Muscle layer of duodenum (tissue), 2 donors: ENCODE measurements at regions not wholly inside any gene's neighbourhood (a gene's known extent, or its start where the extent isn't known, plus 50 kb on each side); places are given as distances from the start of the nearest gene placed in this dataset.

Experiments
- H3K27ac ChIP-seq: one replicate; pipeline ENCODE4 v1.7.0; 2013; ENCODE audit warnings: mild to moderate bottlenecking, low read length
- H3K27me3 ChIP-seq: one replicate; pipeline ENCODE4 v1.7.0; 2013; ENCODE audit warnings: low read depth, mild to moderate bottlenecking, control low read depth, low read length
- H3K36me3 ChIP-seq, 2 donors: one replicate each; pipeline ENCODE4 v1.7.0; 2013; ENCODE audit warnings: low read length in 2 of 2, control low read depth in 1 of 2, mild to moderate bottlenecking in 1 of 2; ENCODE audit not compliant: insufficient read depth in 2 of 2, control insufficient read depth in 1 of 2
- H3K4me1 ChIP-seq, 2 donors: one replicate each; pipeline ENCODE4 v1.7.0; 2013; ENCODE audit warnings: low read length in 2 of 2, mild to moderate bottlenecking in 2 of 2, control low read depth in 1 of 2, moderate library complexity in 1 of 2; ENCODE audit not compliant: insufficient read depth in 2 of 2, control insufficient read depth in 1 of 2
- H3K4me3 ChIP-seq, 2 donors: one replicate each; pipeline ENCODE4 v1.7.0; 2013; ENCODE audit warnings: low read length in 2 of 2, low read depth in 1 of 2, mild to moderate bottlenecking in 1 of 2
- H3K9me3 ChIP-seq, 2 donors: one replicate each; pipeline ENCODE4 v1.7.0; 2013; ENCODE audit warnings: low read length in 2 of 2, control low read depth in 1 of 2, mild to moderate bottlenecking in 1 of 2; ENCODE audit not compliant: control insufficient read depth in 1 of 2
- donor health status: healthy.

DNA sequence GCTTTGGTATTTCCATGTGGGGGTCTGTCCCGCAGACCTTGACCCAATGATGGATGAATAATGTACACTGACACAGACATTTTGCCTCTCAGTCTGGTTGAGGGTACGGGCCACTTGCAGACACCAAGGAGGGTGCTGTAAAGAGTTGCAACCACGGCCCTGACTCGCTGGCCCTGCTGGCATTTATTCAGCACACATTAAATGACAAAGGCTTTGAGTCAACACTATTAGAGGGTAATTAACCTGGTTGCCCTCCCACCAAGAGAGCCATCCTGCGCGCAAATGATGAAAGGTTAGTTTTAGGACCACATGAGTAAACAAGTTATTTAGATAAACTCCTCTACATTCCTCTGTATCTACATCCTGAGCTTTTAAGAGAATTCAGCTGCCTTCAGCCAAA lies 308.9 kb upstream of the MMS22L start:
- Histone ChIP-seq H3K9me3 (no peaks in the 10 kb centered on the region), H3K4me1 (no peaks in the 10 kb centered on the region), H3K27ac (no peak overlapping the region)

DNA sequence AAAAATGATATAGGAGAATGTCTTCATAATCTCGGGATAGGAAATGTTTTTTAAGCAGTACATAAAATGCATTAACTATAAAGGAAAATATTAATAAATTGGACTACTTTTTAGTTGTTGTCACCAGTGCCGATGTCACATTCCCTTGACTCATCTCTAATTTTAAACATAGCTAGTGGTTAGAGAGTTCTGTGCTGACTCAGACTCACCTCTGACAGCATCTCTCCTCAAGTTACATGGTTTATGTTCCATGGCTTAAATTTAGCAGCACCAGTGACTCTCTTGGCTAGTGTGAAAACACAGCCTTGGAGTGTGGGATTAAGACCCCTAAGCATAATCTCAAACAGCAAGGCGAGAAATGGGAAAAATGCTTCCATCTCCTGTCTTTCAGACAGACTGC lies 311.8 kb upstream of the MMS22L start:
- H3K4me3 ChIP-seq: no peak overlapping the region
- H3K27me3 ChIP-seq: no peaks in the 10 kb centered on the region
- H3K4me1 ChIP-seq: no peaks in the 10 kb centered on the region
- H3K27ac ChIP-seq: no peak overlapping the region
- H3K9me3 ChIP-seq: no peaks in the 10 kb centered on the region
- H3K36me3 ChIP-seq: no peaks in the 10 kb centered on the region

More for the DNA sequence above, 308.9 kb upstream of the MMS22L start:
- Histone ChIP-seq H3K4me3 (no peak overlapping the region), H3K36me3 (no peaks in the 10 kb centered on the region), H3K27me3 (no peaks in the 10 kb centered on the region)

DNA sequence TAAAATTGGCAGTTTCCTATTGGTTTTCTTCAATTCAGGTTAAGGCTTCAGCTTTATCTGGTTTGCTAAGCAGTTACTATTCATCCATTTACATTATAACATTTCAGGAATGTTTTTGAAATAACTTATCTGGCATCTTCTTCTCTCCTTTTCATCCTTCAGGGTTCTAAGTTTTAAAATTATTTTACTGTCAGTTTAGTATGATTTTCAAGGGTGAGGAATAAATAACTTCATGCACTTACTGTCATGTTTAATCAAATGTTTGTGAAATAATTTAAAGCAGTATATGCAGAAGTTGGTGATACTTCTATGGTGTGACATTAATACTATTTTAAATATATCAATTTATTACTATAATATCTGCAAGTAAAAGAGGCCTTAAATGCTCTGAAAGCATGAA lies 338.1 kb upstream of the MMS22L start:
- Histone ChIP-seq H3K9me3 (no peaks in the 10 kb centered on the region), H3K36me3 (no peaks in the 10 kb centered on the region), H3K4me1 (no peaks in the 10 kb centered on the region), H3K27ac (no peak overlapping the region), H3K27me3 (no peaks in the 10 kb centered on the region), H3K4me3 (no peak overlapping the region)

DNA sequence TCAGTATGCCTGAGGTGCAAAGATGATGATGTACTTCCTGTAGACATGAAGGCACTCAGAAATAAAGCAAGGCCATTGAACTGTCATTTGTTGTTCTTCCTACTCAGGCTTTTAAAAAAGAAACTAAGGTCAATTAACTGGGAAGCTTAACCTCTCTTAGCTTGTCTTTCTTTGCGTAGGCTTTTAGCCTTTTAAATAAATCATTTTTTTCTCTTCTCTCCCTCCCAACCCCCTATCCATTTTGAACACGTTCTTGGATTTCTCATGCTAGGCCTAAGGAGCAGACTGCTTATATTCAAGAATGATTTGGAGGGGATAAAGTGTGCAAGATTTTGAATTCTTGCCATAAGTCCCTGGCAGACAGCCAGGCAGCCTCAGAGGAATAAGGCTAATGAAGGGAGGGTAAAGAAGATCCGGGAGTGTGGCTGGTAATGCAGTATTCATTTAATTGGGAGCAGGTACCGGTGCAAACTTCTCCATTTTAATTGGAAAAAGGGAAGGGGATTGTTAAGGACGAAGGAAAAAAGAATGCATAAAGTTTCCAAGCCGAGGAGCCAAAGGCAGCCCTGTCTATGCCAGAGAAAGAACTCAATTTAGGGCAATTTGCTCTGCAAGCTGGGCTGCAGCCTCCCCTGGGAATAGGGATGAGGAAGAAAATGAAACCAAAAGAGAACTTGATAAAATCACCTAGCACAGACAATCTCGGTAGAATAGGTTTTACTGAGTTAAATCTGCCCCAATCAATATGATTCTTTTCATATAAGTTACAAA lies 343.8 kb upstream of the MMS22L start:
- H3K9me3 ChIP-seq: no peaks in the 10 kb centered on the region
- no peaks in the 10 kb centered on the region for H3K36me3 ChIP-seq
- no peaks in the 10 kb centered on the region for H3K27me3 ChIP-seq
- peak overlapping the region; percentile 37 to 56 for H3K4me3 ChIP-seq
- no peak overlapping the region for H3K27ac ChIP-seq
- H3K4me1 ChIP-seq: peaks cover 0 to 8% of the 10 kb centered on the region in 2 donors

DNA sequence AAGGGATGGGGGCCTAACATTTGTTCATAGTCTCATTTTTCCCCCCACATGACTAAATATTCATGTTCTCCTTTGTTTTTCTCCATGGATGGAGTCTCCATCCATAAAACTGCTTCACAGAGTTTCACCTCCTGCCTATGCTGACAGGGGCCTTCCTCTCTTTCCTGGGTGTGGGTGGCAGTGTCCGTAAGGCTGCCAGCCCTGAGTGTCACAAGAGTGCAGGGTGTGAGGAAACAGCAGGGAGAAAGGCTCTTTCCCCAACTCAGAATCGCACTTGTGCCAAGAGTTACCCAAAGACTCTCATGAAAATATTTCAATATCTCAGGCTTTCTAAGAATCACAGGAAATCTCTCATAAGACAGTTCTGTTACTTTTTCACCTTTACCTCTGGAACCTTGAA lies 346.2 kb upstream of the MMS22L start:
- Histone ChIP-seq H3K4me1 (peaks cover 0 to 8% of the 10 kb centered on the region in 2 donors), H3K4me3 (no peak overlapping the region)

DNA sequence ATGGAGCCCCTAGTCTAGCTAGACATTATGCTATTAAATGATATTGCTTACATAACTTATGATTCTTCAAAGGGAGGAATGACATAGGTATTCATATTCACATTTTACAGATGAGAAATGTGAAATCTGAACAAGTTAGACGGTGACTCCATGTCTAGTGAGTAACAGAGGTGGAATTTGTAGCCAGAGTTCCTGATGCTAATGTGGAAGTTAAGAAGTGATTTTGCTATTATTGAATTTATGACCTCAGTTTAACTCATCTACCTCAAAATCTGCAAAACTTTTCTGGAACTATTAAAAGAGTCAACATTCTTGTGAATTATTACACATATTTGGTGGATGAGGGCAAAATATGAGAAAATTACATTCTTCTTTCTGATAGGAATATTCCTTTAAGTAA lies 347.6 kb upstream of the MMS22L start:
- Histone ChIP-seq H3K27me3 (no peaks in the 10 kb centered on the region), H3K4me3 (no peak overlapping the region), H3K4me1 (peaks cover 0 to 8% of the 10 kb centered on the region in 2 donors), H3K27ac (no peak overlapping the region), H3K9me3 (no peaks in the 10 kb centered on the region), H3K36me3 (no peaks in the 10 kb centered on the region)

More for the DNA sequence above, 346.2 kb upstream of the MMS22L start:
- Histone ChIP-seq H3K9me3 (no peaks in the 10 kb centered on the region), H3K27me3 (no peaks in the 10 kb centered on the region), H3K36me3 (no peaks in the 10 kb centered on the region), H3K27ac (no peak overlapping the region)

DNA sequence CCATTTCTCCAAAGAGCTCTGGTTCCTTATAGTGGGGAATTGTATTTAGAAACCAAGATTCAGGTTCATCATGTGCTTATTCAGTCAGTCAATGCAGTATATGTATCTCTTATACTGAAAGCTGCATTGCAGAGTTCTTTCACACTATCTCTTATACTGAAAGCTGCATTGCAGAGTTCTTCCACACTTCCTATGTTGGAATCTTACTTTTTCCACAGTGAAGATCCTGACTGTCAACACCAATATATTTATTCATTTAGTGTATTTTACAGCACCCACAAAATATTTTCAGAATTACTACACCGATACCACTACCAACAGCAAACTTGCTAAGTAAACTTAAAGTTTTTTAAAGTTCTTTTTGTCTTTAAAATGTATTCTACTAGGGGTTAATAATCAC lies 349.3 kb upstream of the MMS22L start:
- no peaks in the 10 kb centered on the region for H3K36me3 ChIP-seq
- H3K27ac ChIP-seq: no peak overlapping the region
- peaks cover 0 to under 1% of the 10 kb centered on the region in 2 donors for H3K4me1 ChIP-seq
- no peak overlapping the region for H3K4me3 ChIP-seq
- H3K27me3 ChIP-seq: no peaks in the 10 kb centered on the region
- no peaks in the 10 kb centered on the region for H3K9me3 ChIP-seq

DNA sequence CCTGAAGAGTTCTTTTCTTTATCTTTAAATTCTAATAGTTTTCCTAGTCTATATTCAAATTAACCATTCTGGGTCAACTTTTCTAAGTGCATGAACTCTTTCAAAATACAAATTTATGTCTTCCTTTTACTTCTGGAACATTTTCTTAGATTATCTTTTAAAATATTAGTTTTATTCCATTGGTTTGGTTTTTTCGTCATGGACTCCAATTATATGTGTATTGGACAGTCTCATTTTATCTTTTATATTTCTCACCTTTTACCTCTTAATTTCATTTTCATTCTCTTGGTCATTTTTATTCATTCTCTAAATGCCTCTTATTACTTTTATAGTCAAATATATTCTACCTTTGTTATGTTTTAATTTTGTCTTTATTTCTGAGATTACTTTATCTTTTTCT lies 356.7 kb upstream of the MMS22L start:
- Histone ChIP-seq H3K4me1 (no peaks in the 10 kb centered on the region), H3K27me3 (no peaks in the 10 kb centered on the region), H3K27ac (no peak overlapping the region), H3K4me3 (no peak overlapping the region), H3K9me3 (peaks cover 0 to 5% of the 10 kb centered on the region in 2 donors), H3K36me3 (no peaks in the 10 kb centered on the region)

DNA sequence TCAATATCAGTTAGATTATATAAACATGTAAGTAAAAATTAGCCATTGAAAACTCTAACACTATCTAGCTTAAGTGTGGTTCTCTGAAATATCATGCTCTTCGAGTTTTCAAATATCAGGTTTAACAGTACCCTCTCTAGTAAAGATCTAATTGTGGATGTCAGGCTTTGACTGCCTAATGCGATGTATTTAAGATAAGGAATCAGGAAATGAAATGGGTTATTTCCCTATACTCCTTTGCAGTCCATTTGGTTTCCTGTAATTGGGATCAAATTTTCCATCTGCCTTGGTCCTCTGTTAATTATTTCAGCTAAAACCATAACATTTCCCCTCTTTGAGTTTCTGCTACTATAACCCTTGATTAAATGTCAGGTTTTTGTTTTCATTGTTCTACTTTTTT lies 361.3 kb upstream of the MMS22L start:
- peaks cover 0 to 5% of the 10 kb centered on the region in 2 donors for H3K9me3 ChIP-seq
- H3K4me1 ChIP-seq: no peaks in the 10 kb centered on the region
- H3K27ac ChIP-seq: no peak overlapping the region
- no peaks in the 10 kb centered on the region for H3K36me3 ChIP-seq
- H3K4me3 ChIP-seq: no peak overlapping the region
- H3K27me3 ChIP-seq: no peaks in the 10 kb centered on the region

DNA sequence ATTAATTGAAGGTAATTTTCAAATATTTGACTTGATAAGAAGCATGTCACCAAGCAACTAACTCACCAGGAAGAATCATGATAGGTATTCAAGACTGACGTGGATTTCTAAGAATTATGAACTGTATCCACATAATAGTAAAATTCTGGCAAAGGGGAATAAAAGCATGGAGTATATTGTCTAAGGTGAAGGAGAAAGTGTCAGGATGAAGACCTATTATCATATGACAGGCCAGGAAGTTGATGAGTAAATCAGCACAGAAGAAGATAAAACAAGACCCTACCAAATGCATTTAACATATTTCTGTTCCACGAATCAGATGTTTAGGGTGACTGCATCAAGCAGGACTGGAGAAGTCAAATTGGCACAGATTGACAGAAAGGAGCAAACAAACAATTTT lies 362.7 kb upstream of the MMS22L start:
- H3K27me3 ChIP-seq: no peaks in the 10 kb centered on the region
- H3K36me3 ChIP-seq: no peaks in the 10 kb centered on the region
- H3K9me3 ChIP-seq: peaks cover 0 to under 1% of the 10 kb centered on the region in 2 donors
- H3K4me3 ChIP-seq: no peak overlapping the region
- no peak overlapping the region for H3K27ac ChIP-seq
- no peaks in the 10 kb centered on the region for H3K4me1 ChIP-seq

DNA sequence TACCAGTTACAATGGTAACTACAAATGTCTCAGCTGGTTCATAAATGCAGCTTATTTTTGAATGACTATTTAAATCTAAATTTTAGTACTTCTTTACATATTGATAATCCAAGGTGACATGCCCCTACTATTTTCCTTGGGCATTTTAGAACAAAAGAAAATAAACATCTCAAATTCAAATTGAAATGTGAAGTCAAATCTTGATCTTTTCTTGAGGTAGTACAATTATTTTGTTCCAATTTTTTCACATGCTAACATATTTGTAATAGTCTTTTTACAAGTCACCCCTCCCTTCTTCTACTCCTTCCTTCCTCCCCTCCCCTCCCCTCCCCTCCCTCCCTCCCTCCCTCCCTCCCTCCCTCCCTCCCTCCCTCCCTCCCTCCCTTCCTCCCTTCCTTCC lies 370.1 kb upstream of the MMS22L start:
- Histone ChIP-seq H3K27ac (no peak overlapping the region), H3K36me3 (no peaks in the 10 kb centered on the region), H3K4me1 (no peaks in the 10 kb centered on the region), H3K9me3 (peaks cover 0 to 3% of the 10 kb centered on the region in 2 donors), H3K4me3 (no peak overlapping the region), H3K27me3 (no peaks in the 10 kb centered on the region)

DNA sequence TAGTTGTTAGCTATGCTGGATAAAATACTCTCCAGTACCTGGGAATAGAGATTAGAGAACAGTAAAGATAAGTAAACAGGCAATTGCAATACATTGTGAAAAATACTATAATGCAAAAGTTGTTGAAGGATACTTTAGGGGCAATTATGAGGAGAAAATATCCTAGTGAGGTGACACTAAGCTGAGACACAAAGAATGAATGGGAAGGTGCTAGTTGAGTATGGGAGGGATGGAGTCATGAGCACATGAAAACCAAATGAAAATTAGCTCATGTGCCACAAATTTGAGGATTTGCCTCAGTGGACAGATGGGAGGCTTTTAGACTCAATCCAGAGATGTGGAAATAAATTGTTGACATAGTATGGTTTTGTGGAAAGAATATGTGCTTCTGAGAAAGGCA lies 370.5 kb upstream of the MMS22L start:
- Histone ChIP-seq H3K36me3 (no peaks in the 10 kb centered on the region), H3K4me1 (no peaks in the 10 kb centered on the region), H3K4me3 (no peak overlapping the region), H3K9me3 (peaks cover 0 to 3% of the 10 kb centered on the region in 2 donors), H3K27me3 (no peaks in the 10 kb centered on the region), H3K27ac (no peak overlapping the region)
